SK-N-SH (cell line): ENCODE measurements at regions not wholly inside any gene's neighbourhood (a gene's known extent, or its start where the extent isn't known, plus 50 kb on each side); places are given as distances from the start of the nearest gene placed in this dataset.

Source experiments
- EZH2phosphoT487 ChIP-seq: fragments of 200-600 bp; sonication (generic); IDR thresholded peaks from 2 replicates; pipeline ENCODE4 v1.6.1; 2017; ENCODE audit warnings: low read depth, mixed run types, mild to moderate bottlenecking, antibody characterized with exemption, moderate library complexity, borderline replicate concordance
- FOXM1 ChIP-seq: IDR thresholded peaks from 2 replicates; pipeline ENCODE4 v1.4.0; 2012; ENCODE audit warnings: low read depth, mild to moderate bottlenecking
- MXI1 ChIP-seq: IDR thresholded peaks from 2 replicates; pipeline ENCODE4 v1.6.1; 2012; ENCODE audit warnings: mild to moderate bottlenecking, low read depth, low read length, improper control_type of control experiment
- SMC3 ChIP-seq: IDR thresholded peaks from 2 replicates; pipeline ENCODE4 v1.6.1; 2012; ENCODE audit warnings: low read depth, low read length, improper control_type of control experiment
- TF ChIP-seq, protein P1 (sequence below): IDR thresholded peaks from 2 replicates; pipeline ENCODE4 v1.4.0; 2012; ENCODE audit warnings: low read depth, borderline replicate concordance
- TF ChIP-seq, protein P2 (sequence below): fragments of 200-600 bp; sonication (generic); IDR thresholded peaks from 2 replicates; pipeline ENCODE4 v1.6.1; 2017; ENCODE audit warnings: antibody characterized with exemption, mild to moderate bottlenecking, moderate library complexity

- TF ChIP-seq FOXM1 (no peak), SMC3 (no peak), EZH2phosphoT487 (no peak), MXI1 (no peak)
- TF ChIP-seq, protein P1, sequence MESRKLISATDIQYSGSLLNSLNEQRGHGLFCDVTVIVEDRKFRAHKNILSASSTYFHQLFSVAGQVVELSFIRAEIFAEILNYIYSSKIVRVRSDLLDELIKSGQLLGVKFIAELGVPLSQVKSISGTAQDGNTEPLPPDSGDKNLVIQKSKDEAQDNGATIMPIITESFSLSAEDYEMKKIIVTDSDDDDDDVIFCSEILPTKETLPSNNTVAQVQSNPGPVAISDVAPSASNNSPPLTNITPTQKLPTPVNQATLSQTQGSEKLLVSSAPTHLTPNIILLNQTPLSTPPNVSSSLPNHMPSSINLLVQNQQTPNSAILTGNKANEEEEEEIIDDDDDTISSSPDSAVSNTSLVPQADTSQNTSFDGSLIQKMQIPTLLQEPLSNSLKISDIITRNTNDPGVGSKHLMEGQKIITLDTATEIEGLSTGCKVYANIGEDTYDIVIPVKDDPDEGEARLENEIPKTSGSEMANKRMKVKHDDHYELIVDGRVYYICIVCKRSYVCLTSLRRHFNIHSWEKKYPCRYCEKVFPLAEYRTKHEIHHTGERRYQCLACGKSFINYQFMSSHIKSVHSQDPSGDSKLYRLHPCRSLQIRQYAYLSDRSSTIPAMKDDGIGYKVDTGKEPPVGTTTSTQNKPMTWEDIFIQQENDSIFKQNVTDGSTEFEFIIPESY = no peak
- TF ChIP-seq, protein P2, sequence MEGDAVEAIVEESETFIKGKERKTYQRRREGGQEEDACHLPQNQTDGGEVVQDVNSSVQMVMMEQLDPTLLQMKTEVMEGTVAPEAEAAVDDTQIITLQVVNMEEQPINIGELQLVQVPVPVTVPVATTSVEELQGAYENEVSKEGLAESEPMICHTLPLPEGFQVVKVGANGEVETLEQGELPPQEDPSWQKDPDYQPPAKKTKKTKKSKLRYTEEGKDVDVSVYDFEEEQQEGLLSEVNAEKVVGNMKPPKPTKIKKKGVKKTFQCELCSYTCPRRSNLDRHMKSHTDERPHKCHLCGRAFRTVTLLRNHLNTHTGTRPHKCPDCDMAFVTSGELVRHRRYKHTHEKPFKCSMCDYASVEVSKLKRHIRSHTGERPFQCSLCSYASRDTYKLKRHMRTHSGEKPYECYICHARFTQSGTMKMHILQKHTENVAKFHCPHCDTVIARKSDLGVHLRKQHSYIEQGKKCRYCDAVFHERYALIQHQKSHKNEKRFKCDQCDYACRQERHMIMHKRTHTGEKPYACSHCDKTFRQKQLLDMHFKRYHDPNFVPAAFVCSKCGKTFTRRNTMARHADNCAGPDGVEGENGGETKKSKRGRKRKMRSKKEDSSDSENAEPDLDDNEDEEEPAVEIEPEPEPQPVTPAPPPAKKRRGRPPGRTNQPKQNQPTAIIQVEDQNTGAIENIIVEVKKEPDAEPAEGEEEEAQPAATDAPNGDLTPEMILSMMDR = no peak
Measured at GRCh38 chr2:239839306-239839705, 185.8 kb downstream of the NDUFA10 start.
